ENCODE measurements at regions not wholly inside any gene's neighbourhood (a gene's known extent, or its start where the extent isn't known, plus 50 kb on each side); places are given as distances from the start of the nearest gene placed in this dataset.

DNA sequence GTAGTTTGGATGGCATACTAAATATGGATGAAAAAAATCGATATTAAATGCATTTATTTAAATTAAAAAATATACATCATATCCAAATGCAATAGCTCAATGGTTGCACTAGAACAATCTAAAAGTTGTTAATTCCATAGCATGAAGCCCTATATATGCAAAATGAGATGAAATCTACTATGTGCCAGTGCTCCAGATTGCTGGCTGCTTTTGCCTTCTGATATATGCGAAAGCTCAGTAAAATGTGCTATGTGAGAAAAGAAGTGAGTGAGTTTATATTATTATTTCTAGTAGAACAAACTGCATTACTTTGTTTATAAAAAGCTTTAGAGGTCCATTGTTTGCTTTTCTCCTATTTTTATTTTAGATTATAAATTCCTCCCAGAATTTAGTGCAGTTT, 186.7 kb downstream of the MAT2B start:
- no TSS peak for BruUV-seq (replicated peaks)
- intact Hi-C loops (cut with micrococcal nuclease; ENCODE audit: unreplicated experiment) (loop anchor here (5.0 kb wide), 1 partner anchor 380 kb away; no protein-coding TSS in a partner anchor), in situ Hi-C loops (cut with HindIII; ENCODE audit: extremely low pct_ligation_motif_present, low pct_unique_long_range_greater_than_20kb) (no loop called here)
- Histone ChIP-seq H3K9ac (ENCODE audit: insufficient read depth, low read depth, low read length) (no peak overlapping the region), H3K27ac (ENCODE audit: extremely low read length, insufficient read depth, low read length) (no peak overlapping the region), H2AFZ (ENCODE audit: low read length) (no peak overlapping the region), H3K36me3 (replicated peaks in 1 of 2; ENCODE audit: control insufficient read depth in 1 of 2, insufficient read depth in 2 of 2, low read length in 2 of 2) (no peaks in the 10 kb centered on the region), H3K4me1 (ENCODE audit: insufficient read depth, low read length) (no peaks in the 10 kb centered on the region), H3K27me3 (ENCODE audit: control insufficient read depth in 1 of 2, insufficient read depth in 2 of 2, low read length in 2 of 2) (no peaks in the 10 kb centered on the region; a peak in 2 of 5 replicates), H3K4me3 (replicated peaks in 1 of 3; ENCODE audit: insufficient read depth in 1 of 3, low read depth in 2 of 3, low read length in 3 of 3) (no peak overlapping the region), H3K9me3 (ENCODE audit: low read length) (no peaks in the 10 kb centered on the region), H3K79me2 (ENCODE audit: insufficient read depth, low read length) (no peaks in the 10 kb centered on the region), H4K20me1 (ENCODE audit: insufficient read depth, low read length) (no peaks in the 10 kb centered on the region), H3K4me2 (ENCODE audit: low read depth, low read length) (no peak overlapping the region)
- WGBS (ENCODE audit: low lambda C conversion rate), result 1% methylated on average over 2 of the region's 2 CpGs
- ATAC-seq, result no peak
- ChIA-PET CTCF (ENCODE audit: low intra/inter-chr PET ratio, low total read pairs) (no interaction called here), POLR2A (no interaction called here)
- FAIRE-seq, result no peak
- TF ChIP-seq ZNF782 (CRISPR knock-in tag; IDR thresholded peaks at IDR 0.05; ENCODE audit: borderline replicate concordance) (no peak), TOE1 (CRISPR knock-in tag; IDR thresholded peaks at IDR 0.05) (no peak), RFX3 (CRISPR knock-in tag; IDR thresholded peaks at IDR 0.05) (no peak), RFXANK (CRISPR knock-in tag; IDR thresholded peaks at IDR 0.05) (no peak), ZFP90 (CRISPR knock-in tag; IDR thresholded peaks at IDR 0.05; ENCODE audit: borderline replicate concordance) (no peak), ISX (CRISPR knock-in tag; conservative IDR thresholded peaks at IDR 0.05) (no peak), TSC22D2 (CRISPR knock-in tag; IDR thresholded peaks at IDR 0.05; ENCODE audit: borderline replicate concordance) (no peak), POGZ (CRISPR knock-in tag; IDR thresholded peaks at IDR 0.05) (no peak), HOXD1 (CRISPR knock-in tag; IDR thresholded peaks at IDR 0.05) (no peak), TCF12 (IDR thresholded peaks at IDR 0.05) (no peak), TCF12 (CRISPR knock-in tag; IDR thresholded peaks at IDR 0.05) (no peak), ZNF432 (CRISPR knock-in tag; IDR thresholded peaks at IDR 0.05; ENCODE audit: borderline replicate concordance) (no peak), ZNF562 (CRISPR knock-in tag; IDR thresholded peaks at IDR 0.05; ENCODE audit: borderline replicate concordance) (no peak), ZNF652 (CRISPR knock-in tag; IDR thresholded peaks at IDR 0.05; ENCODE audit: borderline replicate concordance, low read depth) (no peak), ZZZ3 (CRISPR knock-in tag; IDR thresholded peaks at IDR 0.05; ENCODE audit: borderline replicate concordance) (no peak), NFKB2 (CRISPR knock-in tag; IDR thresholded peaks at IDR 0.05; ENCODE audit: borderline replicate concordance) (no peak), ZNF749 (CRISPR knock-in tag; IDR thresholded peaks at IDR 0.05; ENCODE audit: borderline replicate concordance) (no peak), PHF21A (CRISPR knock-in tag; IDR thresholded peaks at IDR 0.05) (no peak), ZNF670 (CRISPR knock-in tag; IDR thresholded peaks at IDR 0.05; ENCODE audit: borderline replicate concordance) (no peak), ZBTB37 (CRISPR knock-in tag; IDR thresholded peaks at IDR 0.05) (no peak)
- TF ChIP-seq, protein P1, sequence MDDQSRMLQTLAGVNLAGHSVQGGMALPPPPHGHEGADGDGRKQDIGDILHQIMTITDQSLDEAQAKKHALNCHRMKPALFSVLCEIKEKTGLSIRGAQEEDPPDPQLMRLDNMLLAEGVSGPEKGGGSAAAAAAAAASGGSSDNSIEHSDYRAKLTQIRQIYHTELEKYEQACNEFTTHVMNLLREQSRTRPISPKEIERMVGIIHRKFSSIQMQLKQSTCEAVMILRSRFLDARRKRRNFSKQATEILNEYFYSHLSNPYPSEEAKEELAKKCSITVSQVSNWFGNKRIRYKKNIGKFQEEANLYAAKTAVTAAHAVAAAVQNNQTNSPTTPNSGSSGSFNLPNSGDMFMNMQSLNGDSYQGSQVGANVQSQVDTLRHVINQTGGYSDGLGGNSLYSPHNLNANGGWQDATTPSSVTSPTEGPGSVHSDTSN (CRISPR knock-in tag; IDR thresholded peaks at IDR 0.05; ENCODE audit: borderline replicate concordance), result no peak
- DNase-seq (ENCODE audit: low spot score), result no peak
